ENCODE measurements at regions not wholly inside any gene's neighbourhood (a gene's known extent, or its start where the extent isn't known, plus 50 kb on each side); places are given as distances from the start of the nearest gene placed in this dataset.
"Not testable (repeated sequence)": the region's sequence is repeated elsewhere in the genome, so short reads cannot be mapped to it uniquely, and the experiment has no call there.

DNA sequence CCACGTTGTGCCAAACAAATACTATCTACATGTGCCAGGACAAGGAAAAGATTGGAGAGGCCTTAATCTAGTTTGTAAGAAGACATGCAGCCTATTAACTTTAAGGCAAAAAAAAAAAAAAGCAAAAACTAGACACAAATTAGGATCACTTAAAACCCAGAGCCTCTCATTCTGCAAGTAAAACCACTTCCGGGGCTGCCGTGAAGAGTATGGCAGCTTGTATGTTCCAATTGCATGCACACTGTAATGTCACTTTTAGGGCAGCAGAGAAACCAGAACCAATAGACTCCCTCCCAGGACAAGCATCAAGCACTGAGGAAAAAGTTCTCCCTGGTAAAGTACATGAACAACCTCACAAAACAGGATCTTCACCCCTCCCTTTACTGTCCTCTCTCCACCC is 70.6 kb downstream of the RSL24D1 start:
- FAIRE-seq = no peak

DNA sequence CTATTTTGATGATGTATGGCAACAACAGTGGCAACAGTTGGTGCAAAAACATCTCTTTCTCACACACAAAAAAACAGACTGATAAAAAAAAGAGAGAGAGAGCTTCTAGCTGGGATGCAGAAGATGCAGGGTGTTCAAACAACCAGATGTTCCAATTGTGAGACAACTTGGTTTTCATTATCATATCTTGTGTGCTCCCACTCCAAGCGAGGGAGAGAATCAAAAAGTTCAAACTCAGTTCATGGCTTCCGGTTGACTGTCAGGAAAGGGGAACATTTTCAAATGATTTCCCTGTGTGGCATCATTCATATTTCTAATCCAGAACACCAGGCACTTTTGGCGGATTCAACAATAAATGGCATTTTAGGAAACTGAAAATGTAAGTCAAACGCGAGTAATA is 72.1 kb downstream of the RSL24D1 start:
- no peak for FAIRE-seq

DNA sequence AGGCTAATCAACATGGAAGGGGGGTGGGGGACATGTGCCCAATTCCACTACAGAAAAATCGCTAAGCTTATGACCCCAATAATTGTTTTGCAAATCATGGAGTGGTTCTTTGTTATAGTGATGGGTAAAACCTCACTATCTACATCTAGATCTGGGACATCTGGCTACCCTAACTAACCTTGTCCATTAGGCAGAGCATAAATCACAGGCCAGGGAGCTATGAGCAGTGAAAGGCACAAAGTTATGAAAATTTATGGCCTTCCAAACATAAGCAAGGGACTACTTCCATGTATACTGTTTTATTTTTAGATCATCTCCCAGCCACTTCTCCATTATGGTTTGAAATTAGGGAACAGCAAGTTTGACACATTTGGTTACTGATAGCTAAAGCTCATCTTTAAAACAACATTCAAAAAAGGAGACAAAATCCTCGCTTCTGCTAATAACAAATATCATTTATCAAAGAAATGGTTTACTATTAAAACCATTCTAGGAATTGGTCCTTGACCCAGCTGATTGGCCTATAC is 78.3 kb downstream of the RSL24D1 start:
- no peak for FAIRE-seq

DNA sequence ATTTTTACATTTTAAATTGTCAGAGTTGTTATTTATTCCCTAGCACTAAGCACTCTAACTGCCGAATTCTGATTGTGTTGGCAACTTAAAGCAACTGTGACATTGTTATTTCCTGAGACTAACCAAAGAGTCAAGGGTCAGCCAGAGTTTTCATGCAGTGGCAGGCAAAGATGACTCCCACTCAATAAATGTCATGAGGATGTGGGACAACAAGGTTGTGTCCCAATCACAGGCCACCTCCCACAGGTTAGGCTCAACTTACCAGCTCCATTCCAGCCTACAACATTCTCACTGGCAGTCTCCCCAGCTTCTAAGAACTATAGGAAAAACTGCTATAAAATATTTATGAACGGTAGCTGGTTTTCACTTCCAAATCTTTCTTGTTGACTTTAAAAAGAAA is 80.1 kb downstream of the RSL24D1 start:
- no peak for FAIRE-seq

DNA sequence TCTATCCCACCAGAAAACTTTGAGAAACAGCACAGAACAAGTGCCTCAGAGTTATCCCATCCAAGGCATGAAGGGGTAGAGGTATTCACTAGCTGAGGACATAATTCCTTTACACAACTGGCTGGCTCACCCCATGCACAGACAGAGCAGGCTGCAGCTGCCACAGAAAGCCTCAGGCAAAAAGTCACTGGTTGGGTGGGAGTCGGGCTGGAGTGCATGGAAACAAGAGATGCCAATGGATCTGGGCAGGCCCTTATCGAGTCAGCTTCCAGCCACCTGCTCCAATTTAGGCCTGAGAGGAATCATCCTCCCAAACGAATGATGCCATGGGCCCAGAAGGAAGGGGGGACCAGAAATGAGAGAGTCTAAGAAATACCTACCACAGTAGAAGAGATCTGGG is 83.0 kb downstream of the RSL24D1 start:
- no peak for FAIRE-seq

DNA sequence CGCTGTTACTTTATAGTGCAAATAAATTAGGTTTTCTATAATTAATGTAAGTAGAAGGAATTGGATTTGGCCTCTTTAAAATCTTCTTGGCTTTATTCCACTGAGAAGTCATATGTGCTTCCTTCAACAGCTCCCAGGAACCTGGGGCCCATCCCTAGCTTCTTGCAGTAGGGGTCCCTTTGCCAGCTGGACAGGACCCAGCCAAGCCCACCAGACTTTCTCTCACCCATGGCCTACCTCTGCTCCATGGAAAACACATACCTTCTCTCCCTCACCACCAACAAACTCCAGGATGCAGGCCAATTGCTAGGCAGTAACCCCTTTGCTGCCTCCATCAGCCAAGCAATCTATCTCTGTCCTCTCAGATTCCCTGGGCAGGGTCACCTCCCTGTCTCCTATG is 84.0 kb downstream of the RSL24D1 start:
- no peak for FAIRE-seq

DNA sequence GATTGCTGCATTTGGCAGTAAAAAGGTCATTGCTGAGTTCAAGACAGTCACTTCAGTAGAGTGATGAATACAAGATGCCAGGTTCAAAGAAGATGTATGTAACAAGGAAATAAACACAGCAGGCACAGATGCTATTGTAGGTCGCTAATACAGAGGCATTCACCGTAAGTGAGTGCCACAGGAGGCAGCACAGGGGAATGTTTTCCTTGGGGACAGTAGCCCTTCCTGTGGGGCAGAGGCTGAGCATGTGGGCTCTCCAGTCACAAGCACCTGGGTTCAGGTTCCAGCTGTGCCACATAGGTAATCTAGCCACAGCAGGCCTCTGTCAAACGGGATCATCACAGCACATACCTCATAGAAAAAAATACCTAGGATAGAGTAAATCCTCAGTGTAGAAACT is 86.3 kb downstream of the RSL24D1 start:
- FAIRE-seq = no peak

DNA sequence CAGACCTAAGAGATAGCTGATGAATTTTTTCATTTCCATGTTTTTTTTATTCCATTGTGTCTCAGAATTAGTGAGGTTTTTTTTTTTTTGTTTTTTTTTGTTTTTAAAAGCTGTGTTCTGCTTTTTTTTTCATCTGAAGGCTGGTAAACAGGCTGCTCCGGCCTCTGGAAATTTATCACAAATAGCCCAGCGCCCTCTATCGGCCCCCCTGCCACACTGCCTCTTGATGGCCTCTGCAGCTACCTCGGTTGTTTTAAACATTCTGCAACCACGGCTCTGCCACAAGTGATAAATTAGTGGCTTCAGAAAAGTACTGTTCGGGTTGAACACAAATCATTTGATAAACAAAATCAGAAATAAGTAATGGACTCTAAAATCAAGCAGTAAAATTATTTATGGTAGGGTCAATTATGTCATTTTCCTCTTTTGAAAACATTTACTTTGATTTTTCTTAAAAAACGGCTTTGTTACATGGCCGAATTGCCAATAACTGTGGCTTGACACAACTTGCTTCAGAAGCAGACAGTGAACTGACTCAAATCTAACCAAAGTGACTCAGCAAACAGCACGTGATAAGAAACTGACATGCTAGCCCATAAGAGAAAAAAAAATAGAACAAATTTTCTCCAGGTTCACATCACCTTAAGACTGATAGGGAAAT is 87.8 kb downstream of the RSL24D1 start:
- no peak for FAIRE-seq

DNA sequence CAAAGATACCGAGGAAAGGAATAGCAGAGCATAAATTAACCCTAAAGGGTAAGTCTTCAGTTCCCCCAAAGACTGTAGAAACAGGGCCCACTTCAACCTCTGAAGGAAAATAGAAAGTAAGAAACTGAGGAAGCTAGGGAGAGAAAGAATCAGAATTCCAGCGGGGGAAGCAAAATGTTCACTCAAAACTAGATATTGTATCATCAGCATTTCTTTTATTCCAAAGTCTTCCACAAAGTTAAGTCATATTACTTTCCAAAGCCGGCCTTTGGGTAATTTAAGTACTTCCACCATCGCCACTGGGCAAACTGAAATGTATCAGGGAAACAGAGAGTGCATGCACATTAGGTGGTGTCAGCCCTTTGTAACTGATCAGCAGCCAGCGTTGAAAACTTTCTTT is 88.3 kb downstream of the RSL24D1 start:
- no peak for FAIRE-seq

DNA sequence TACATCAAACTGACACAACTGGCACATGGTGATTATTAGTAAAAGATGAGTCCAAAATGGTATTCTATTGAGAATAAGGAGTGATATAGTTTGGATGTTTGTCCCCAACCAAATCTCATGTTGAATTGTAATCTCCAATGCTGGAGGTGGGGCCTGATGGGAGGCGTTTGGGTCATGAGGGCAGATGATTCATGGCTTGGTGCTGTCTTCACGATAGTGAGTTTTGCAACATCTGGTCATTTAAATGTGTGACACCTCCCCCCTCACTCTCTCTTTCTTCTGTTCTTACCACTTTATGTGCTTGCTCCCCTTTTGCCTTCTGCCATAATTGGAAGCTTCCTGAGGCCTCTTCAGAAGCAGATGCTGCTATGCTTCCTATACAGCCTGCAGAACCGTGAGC is 90.6 kb downstream of the RSL24D1 start:
- no peak for FAIRE-seq

DNA sequence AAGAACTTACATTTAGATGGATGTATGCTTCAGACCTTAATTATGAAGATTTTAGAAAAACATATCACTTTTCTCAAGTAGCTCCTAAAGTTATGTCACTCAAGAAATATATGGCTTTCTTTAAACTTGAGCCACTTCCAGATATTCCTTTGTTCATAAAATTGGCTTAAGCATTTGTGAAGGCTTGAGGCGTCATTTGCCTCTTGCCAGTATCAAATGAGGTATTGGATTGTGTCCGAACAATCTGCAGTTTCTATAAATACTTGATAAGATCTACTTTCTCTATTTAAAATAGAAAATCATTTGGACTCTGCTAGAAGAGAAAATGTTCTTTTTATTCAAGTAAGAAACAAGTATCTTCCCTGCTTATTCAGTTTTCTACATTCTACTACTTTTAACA is 102.6 kb downstream of the RSL24D1 start:
- no peak for FAIRE-seq

DNA sequence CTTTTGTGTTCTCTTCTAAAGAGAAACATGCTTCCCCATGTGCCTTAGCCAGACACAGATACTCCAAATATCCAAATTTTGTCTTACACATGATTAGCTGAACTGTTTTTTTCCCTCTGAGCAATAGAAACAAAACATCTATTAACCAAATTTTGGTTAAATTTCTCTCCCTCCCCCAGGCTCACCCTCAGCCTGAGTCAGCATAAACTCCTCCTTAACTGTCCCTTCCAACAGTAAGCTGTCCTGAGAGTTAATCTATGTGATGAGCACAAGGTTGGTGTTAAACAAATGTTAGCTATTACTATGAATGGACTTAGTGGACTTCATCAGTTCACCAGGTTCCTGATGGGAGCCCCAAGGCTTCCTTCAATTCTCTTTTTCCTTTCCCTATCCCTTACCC is 108.5 kb downstream of the RSL24D1 start:
- no peak for FAIRE-seq

DNA sequence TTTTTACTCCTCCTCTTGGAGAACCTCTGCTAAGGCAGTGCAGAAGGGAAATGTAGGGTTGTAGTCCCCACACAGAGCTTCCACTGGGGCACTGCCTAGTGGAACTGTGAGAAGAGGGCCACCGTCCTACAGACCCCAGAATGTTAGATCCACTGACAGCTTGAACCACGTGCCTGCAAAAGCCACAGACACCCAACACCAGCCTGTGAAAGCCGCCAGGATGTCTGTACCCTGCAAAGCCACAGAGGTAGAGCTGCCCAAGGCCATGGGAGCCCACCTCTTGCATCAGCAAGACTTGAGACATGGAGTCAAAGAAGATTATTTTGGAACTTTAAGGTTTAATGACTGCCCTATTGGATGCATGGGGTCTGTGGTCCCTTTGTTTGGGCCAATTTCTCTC is 112.1 kb downstream of the RSL24D1 start:
- no peak for FAIRE-seq

DNA sequence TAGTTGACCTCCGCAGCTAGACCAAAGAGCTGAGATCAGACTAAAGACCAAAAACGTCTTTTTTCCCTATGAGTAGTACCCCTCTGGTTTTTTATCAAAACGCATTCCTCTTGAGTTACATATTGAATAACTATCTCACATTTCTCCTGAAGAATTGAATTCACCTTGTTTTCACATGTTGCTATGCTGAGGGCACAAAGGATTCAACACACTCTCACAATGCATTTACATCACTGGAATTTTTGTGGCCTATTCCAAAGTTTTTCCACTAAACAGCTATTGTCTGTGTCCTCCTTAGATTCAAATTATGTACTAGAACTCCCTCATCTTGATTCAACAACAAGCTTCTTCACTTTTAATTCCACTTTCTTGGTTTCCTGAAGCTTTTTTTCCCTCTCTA is 112.5 kb downstream of the RSL24D1 start:
- no peak for FAIRE-seq

DNA sequence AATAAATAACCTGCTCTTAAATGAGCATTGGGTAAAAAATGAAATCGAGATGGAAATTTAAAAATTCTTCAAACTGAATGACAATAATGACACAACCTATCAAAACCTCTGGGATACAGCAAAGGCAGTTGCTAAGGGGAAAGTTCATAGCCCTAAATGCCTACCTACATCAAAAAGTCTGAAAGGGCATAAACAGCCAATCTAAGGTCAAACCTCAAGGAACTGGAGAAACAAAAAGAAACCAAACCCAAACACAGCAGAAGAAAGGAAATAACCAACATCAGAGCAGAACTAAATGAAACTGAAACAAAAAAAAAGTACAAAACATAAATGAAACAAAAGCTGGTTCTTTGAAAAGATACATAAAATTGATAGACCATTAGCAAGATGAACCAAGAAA is 119.7 kb downstream of the RSL24D1 start:
- not testable (repeated sequence) for FAIRE-seq

DNA sequence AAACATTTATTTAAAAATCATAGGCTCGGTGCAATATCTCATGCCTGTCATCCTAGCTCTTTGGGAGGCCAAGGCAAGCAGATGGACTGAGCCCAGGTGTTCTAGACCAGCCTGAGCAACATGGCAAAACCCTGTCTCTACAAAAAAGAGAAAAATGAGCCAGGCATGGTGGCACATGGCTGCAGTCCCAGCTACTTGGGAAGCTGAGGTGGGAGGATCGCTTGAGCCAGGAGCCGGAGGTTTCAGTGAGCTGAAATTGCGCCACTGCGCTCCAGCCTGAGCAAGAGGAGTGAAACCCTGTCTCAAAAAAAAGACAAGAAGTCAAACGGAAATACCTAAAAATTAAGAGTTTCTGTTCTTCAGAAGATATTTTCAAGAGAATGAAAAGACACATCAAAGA is 122.3 kb downstream of the RSL24D1 start:
- no peak for FAIRE-seq

DNA sequence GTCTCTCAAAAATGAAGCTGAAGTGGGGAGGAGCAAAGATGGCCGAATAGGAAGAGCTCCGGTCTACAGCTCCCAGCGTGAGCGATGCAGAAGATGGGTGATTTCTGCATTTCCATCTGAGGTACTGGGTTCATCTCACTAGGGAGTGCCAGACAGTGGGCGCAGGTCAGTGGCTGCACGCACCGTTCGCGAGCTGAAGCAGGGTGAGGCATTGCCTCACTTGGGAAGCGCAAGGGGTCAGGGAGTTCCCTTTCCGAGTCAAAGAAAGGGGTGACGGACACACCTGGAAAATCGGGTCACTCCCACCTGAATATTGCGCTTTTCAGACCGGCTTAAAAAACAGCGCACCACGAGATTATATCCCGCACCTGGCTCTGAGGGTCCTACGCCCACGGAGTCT is 132.8 kb downstream of the RSL24D1 start:
- not testable (repeated sequence) for FAIRE-seq

DNA sequence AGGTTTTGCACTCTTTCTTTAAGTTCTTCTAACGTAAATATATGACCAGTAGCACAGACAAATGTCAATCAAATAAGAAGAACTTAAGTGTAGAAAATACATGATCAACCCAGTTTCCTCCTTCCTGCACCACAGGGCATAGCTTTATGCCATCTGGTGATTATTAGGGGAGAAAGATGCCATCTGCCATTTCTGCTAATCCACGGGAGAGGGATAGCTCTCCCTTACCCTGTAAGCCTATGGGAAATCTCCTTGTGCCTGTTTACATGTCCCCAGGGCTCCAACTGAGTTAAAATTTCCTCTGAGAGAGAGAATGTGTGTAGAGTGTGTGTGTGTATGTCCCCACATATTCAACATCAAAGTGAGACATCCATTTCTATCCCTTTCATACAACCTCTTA is 135.9 kb downstream of the RSL24D1 start:
- FAIRE-seq = no peak

DNA sequence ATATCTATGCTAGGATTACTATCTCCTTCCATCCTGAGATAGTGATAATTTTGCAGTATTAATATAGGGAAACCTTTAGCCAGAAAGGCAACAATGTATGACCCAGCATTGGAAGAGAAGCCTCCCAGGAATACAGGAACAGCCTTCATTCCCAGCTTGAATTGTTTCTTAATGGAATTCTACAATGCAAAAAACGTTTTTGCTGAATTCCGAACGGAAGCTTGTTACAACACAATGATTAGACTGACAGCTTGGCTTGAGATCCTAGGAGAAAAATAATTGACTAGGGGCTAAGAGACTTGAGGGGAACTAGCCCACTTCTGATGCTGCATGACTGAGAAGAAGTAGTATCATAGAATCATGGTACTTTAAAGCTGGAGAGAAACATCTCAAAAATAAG is 140.2 kb downstream of the RSL24D1 start:
- no peak for FAIRE-seq

DNA sequence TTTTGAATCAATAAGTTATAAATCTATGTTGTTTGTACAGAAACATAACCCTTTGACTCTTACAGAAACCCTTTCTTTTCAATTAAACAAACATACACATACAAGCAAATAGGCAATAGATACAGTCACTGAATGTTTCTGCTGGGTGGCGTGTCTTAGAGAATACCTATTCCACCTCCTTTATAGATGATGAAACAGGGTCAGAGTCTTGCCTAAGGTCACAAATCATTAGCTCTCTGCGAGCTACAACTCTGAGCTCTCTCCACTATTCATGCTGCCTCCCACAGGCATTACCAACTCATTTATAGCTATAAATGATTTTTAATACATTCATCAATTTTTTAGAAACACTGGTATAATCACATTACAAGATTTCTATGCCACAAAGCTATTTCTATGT is 152.6 kb downstream of the RSL24D1 start:
- FAIRE-seq = no peak

DNA sequence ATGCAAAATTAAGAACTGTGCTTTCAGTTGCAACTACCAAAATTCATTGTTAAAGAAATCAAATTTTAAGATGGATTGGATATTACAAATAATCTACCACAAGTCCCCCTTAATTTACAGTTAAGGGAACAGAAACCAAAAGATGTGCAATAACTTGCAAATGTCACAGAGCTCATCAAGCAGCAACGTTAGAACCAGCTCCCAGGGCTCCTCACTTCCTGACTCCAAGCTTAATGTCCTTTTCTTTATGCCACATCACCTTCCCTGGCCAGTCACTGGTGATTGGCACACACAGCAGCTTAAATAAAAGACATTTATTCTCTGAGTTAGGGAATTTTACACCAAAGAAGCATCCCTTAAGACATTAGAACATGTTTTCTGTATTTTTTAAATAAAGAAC is 159.7 kb downstream of the RSL24D1 start:
- FAIRE-seq = no peak

DNA sequence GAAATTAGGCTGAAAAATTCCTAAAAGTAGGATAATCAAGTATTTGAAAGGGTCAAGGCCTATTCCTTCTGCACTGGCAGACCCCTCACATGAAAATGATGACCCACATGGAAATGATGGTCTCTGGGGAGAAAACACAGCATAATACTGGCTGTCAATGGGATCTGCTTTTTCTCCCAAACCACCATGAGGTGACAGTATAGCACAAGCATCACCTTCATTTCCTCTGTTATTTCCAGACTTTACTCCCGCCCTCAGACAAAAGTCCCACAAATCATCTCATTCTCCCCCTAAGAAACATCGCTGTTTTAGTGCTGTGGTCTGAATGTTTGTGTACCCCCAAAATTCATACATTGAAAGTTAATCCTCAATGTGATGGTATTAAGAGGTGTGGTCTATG is 161.0 kb downstream of the RSL24D1 start:
- no peak for FAIRE-seq

DNA sequence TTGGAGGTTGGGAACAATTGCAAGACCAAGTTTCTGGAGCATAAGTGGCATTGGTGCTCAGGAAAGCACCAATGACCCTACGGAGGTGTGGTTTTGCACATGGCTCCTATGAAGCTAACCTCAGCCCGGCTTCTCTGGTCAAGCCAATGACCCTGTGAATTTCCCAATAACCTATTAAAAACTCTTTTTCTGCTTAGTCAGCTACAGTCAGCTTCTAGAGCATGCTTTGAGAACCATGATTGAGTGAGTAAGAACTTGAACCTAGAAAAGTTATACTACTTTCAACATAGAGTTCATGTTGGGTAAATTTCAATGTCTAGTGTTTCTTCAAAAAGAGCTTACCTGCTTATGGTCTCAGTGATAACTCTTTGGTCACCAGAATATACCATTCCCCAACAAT is 163.2 kb downstream of the RSL24D1 start:
- no peak for FAIRE-seq

DNA sequence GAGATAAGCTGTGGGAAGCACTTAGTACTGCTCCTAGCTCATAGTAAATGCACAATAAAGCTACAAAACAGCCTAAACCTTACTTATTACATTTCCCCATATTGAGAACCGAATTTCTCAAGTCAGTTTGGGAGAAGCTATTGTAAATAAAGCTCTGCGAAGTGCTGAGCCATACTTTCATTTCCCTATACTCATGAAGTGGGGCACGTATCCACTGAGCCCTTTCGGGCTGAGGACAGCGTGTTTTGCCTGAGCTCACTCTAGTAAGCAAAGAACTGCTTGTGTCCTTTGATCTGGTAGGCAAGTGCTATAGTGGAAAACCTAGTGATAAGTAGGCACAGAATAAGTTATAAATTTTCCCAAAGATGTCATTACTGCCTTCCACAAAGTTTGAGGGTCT is 165.0 kb downstream of the RSL24D1 start:
- no peak for FAIRE-seq

DNA sequence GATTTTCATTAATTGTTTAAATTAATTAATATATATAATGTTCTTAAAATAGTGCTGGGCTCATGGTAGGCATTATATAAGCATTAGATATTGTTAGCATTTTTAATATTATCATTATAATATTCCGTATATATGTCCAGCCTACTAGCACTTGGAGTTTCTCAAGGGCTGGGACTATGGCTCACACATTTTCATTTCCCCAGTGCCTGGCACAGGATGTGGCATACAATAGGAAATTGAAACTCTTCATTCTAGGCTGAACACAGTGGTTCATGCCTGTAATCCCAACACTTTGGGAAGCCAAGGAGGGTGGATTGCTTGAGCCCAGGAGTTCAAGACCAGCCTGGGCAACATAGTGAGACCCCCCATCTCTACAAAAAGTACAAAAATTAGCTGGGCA is 170.4 kb downstream of the RSL24D1 start:
- FAIRE-seq = no peak
